Kidney tubule cell (primary cell): ENCODE measurements at regions not wholly inside any gene's neighbourhood (a gene's known extent, or its start where the extent isn't known, plus 50 kb on each side); places are given as distances from the start of the nearest gene placed in this dataset.
"Not testable (repeated sequence)": the region's sequence is repeated elsewhere in the genome, so short reads cannot be mapped to it uniquely, and the experiment has no call there.

Source experiments
- DNase-seq: peaks from one replicate; pipeline ENCODE4 v3.0.0-alpha.2; 2018; ENCODE audit warnings: low spot score

- no peak for DNase-seq
Measured at GRCh38 chr12:97616946-97617345, 154.3 kb downstream of the RMST start.

GRCh38 chr12:97628962-97629361, 166.4 kb downstream of the RMST start:
- DNase-seq = no peak

- no peak for DNase-seq
Measured at GRCh38 chr12:97629382-97629781, 166.8 kb downstream of the RMST start.

- no peak for DNase-seq
Measured at GRCh38 chr12:97630356-97630755, 167.8 kb downstream of the RMST start.

- DNase-seq = no peak
Measured at GRCh38 chr12:97630875-97631274, 168.3 kb downstream of the RMST start.

GRCh38 chr12:97637770-97638169, 175.2 kb downstream of the RMST start:
- DNase-seq = peak; percentile 51

GRCh38 chr12:97638739-97639138, 176.1 kb downstream of the RMST start:
- DNase-seq = no peak

GRCh38 chr12:97639702-97640101, 177.1 kb downstream of the RMST start:
- peak; percentile 86 for DNase-seq

GRCh38 chr12:97640826-97641225, 178.2 kb downstream of the RMST start:
- peak; percentile 80 for DNase-seq

GRCh38 chr12:97642911-97643310, 180.3 kb downstream of the RMST start:
- DNase-seq = no peak

GRCh38 chr12:97643924-97644323, 181.3 kb downstream of the RMST start:
- peak; percentile 39 for DNase-seq

- DNase-seq = no peak
Measured at GRCh38 chr12:97645726-97646125, 183.1 kb downstream of the RMST start.

GRCh38 chr12:97647142-97647541, 184.5 kb downstream of the RMST start:
- DNase-seq = no peak

- peak; percentile 83 for DNase-seq
Measured at GRCh38 chr12:97650242-97650641, 187.6 kb downstream of the RMST start.

GRCh38 chr12:97656548-97656947, 193.9 kb downstream of the RMST start:
- not testable (repeated sequence) for DNase-seq

GRCh38 chr12:97659117-97659880, 196.7 kb downstream of the RMST start:
- DNase-seq = no peak

- DNase-seq = no peak
Measured at GRCh38 chr12:97666263-97666662, 203.7 kb downstream of the RMST start.

GRCh38 chr12:97672870-97673269, 210.3 kb downstream of the RMST start:
- no peak for DNase-seq

GRCh38 chr12:97680751-97681150, 218.1 kb downstream of the RMST start:
- DNase-seq = no peak

GRCh38 chr12:97681612-97682504, 219.3 kb downstream of the RMST start:
- DNase-seq = no peak

- no peak for DNase-seq
Measured at GRCh38 chr12:97685360-97685759, 222.8 kb downstream of the RMST start.

GRCh38 chr12:97701901-97702300, 239.3 kb downstream of the RMST start:
- DNase-seq = no peak

GRCh38 chr12:97711392-97711791, 248.8 kb downstream of the RMST start:
- no peak for DNase-seq
